ENCODE measurements at regions not wholly inside any gene's neighbourhood (a gene's known extent, or its start where the extent isn't known, plus 50 kb on each side); places are given as distances from the start of the nearest gene placed in this dataset.
"Not testable (repeated sequence)": the region's sequence is repeated elsewhere in the genome, so short reads cannot be mapped to it uniquely, and the experiment has no call there.

GRCh38 chr14:106518054-106518943 lies 991.9 kb downstream of the TMEM121 start:
- no peak for DNase-seq

GRCh38 chr14:106522118-106522517 lies 995.7 kb downstream of the TMEM121 start:
- not testable (repeated sequence) for DNase-seq

GRCh38 chr14:106522990-106523389 lies 996.6 kb downstream of the TMEM121 start:
- DNase-seq = no peak

- no peak for DNase-seq
Observed at GRCh38 chr14:106528717-106529116, 1002.3 kb downstream of the TMEM121 start.

- DNase-seq = no peak
Observed at GRCh38 chr14:106530031-106530422, 1003.6 kb downstream of the TMEM121 start.

- peak; percentile 16 to 18 for DNase-seq
Observed at GRCh38 chr14:106530423-106531107, 1004.2 kb downstream of the TMEM121 start.

- not testable (repeated sequence) for DNase-seq
Observed at GRCh38 chr14:106537597-106537996, 1011.2 kb downstream of the TMEM121 start.

- DNase-seq = no peak
Observed at GRCh38 chr14:106538201-106538600, 1011.8 kb downstream of the TMEM121 start.

- no peak for DNase-seq
Observed at GRCh38 chr14:106547735-106548434, 1021.5 kb downstream of the TMEM121 start.

GRCh38 chr14:106549064-106549463 lies 1022.7 kb downstream of the TMEM121 start:
- DNase-seq = no peak

- DNase-seq = peak; percentile 5 to 7
Observed at GRCh38 chr14:106551265-106551664, 1024.9 kb downstream of the TMEM121 start.

GRCh38 chr14:106556211-106556610 lies 1029.8 kb downstream of the TMEM121 start:
- DNase-seq = not testable (repeated sequence)

- DNase-seq = peak; percentile 36 to 56
Observed at GRCh38 chr14:106556665-106557289, 1030.4 kb downstream of the TMEM121 start.

- no peak for DNase-seq
Observed at GRCh38 chr14:106562451-106562850, 1036.1 kb downstream of the TMEM121 start.

- DNase-seq = no peak
Observed at GRCh38 chr14:106564058-106564643, 1037.8 kb downstream of the TMEM121 start.

GRCh38 chr14:106578481-106578880 lies 1052.1 kb downstream of the TMEM121 start:
- no peak for DNase-seq

- DNase-seq = no peak
Observed at GRCh38 chr14:106579084-106579483, 1052.7 kb downstream of the TMEM121 start.

GRCh38 chr14:106585692-106586091 lies 1059.3 kb downstream of the TMEM121 start:
- no peak for DNase-seq

- peak; percentile 23 to 38 for DNase-seq
Observed at GRCh38 chr14:106586098-106586704, 1059.8 kb downstream of the TMEM121 start.

- not testable (repeated sequence) for DNase-seq
Observed at GRCh38 chr14:106591539-106591938, 1065.2 kb downstream of the TMEM121 start.

- DNase-seq = not testable (repeated sequence)
Observed at GRCh38 chr14:106592115-106592852, 1065.9 kb downstream of the TMEM121 start.

Measured in NCI-H1930 (cell line).